PC-9 (cell line): ENCODE measurements at regions not wholly inside any gene's neighbourhood (a gene's known extent, or its start where the extent isn't known, plus 50 kb on each side); places are given as distances from the start of the nearest gene placed in this dataset.

Source experiments
- CTCF ChIP-seq: fragments of 200-600 bp; sonication (generic); conservative IDR thresholded peaks from 2 replicates; pipeline ENCODE4 v1.6.1; 2017; ENCODE audit warnings: mixed run types, antibody characterized with exemption, mild to moderate bottlenecking, moderate library complexity
- EZH2 ChIP-seq: fragments of 200-600 bp; sonication (generic); IDR thresholded peaks from 2 replicates; pipeline ENCODE4 v1.8.0; 2017; ENCODE audit warnings: antibody characterized with exemption, low read depth

- TF ChIP-seq CTCF, result no peak
- TF ChIP-seq EZH2, result no peak
Measured at GRCh38 chr7:127064-127598, 65.2 kb upstream of the FAM20C start.
